T-helper 1 cell treated with Interleukin-12 subunit alpha and Interleukin-12 subunit beta and Interleukin-4 antibody, amounts not matched to agents 30 μg/mL and 1 μg/mL, for 36 hours (primary cell): ENCODE measurements at regions not wholly inside any gene's neighbourhood (a gene's known extent, or its start where the extent isn't known, plus 50 kb on each side); places are given as distances from the start of the nearest gene placed in this dataset.
"Not testable (repeated sequence)": the region's sequence is repeated elsewhere in the genome, so short reads cannot be mapped to it uniquely, and the experiment has no call there.

Source experiments
- H3K27ac Mint-ChIP-seq: one replicate; pipeline ENCODE4 v1.8.0; 2021; ENCODE audit warnings: mild to moderate bottlenecking, mixed read lengths
- H3K27me3 Mint-ChIP-seq: one replicate; pipeline ENCODE4 v1.8.0; 2021; ENCODE audit warnings: low read depth, mixed read lengths
- H3K36me3 Mint-ChIP-seq: one replicate; pipeline ENCODE4 v1.8.0; 2021; ENCODE audit warnings: low read depth, mixed read lengths
- H3K4me1 Mint-ChIP-seq: one replicate; pipeline ENCODE4 v1.8.0; 2021; ENCODE audit warnings: low read depth, mixed read lengths
- H3K4me3 Mint-ChIP-seq: one replicate; pipeline ENCODE4 v1.8.0; 2021; ENCODE audit warnings: mild to moderate bottlenecking, moderate library complexity, mixed read lengths
- H3K9me3 Mint-ChIP-seq: one replicate; pipeline ENCODE4 v1.8.0; 2021; ENCODE audit warnings: mixed read lengths

- H3K4me1 Mint-ChIP-seq, result no peaks in the 10 kb centered on the region
- H3K27me3 Mint-ChIP-seq, result no peaks in the 10 kb centered on the region
- H3K4me3 Mint-ChIP-seq, result no peak overlapping the region
- no peak overlapping the region for H3K27ac Mint-ChIP-seq
- no peaks in the 10 kb centered on the region for H3K36me3 Mint-ChIP-seq
- H3K9me3 Mint-ChIP-seq, result no peaks in the 10 kb centered on the region
These were observed 548.0 kb downstream of the ARL4A start for GRCh38 chr7:13235436-13235835.

- no peak overlapping the region for H3K4me3 Mint-ChIP-seq
- no peaks in the 10 kb centered on the region for H3K9me3 Mint-ChIP-seq
- H3K36me3 Mint-ChIP-seq, result no peaks in the 10 kb centered on the region
- H3K27me3 Mint-ChIP-seq, result no peaks in the 10 kb centered on the region
- H3K4me1 Mint-ChIP-seq, result no peaks in the 10 kb centered on the region
- H3K27ac Mint-ChIP-seq, result no peak overlapping the region
These were observed 548.6 kb downstream of the ARL4A start for GRCh38 chr7:13236026-13236425.

- Mint-ChIP-seq H3K36me3 (no peaks in the 10 kb centered on the region), H3K9me3 (no peaks in the 10 kb centered on the region), H3K4me1 (no peaks in the 10 kb centered on the region)
These were observed 552.9 kb downstream of the ARL4A start for GRCh38 chr7:13240349-13240748.

GRCh38 chr7:13241416-13241815 is 554.0 kb downstream of the ARL4A start:
- no peak overlapping the region for H3K4me3 Mint-ChIP-seq
- H3K27me3 Mint-ChIP-seq, result no peaks in the 10 kb centered on the region
- no peaks in the 10 kb centered on the region for H3K9me3 Mint-ChIP-seq
- H3K4me1 Mint-ChIP-seq, result no peaks in the 10 kb centered on the region
- H3K36me3 Mint-ChIP-seq, result no peaks in the 10 kb centered on the region
- H3K27ac Mint-ChIP-seq, result no peak overlapping the region

More at GRCh38 chr7:13240349-13240748, 552.9 kb downstream of the ARL4A start:
- Mint-ChIP-seq H3K27ac (no peak overlapping the region), H3K27me3 (no peaks in the 10 kb centered on the region), H3K4me3 (no peak overlapping the region)

GRCh38 chr7:13257661-13258060 is 570.2 kb downstream of the ARL4A start:
- Mint-ChIP-seq H3K4me1 (no peaks in the 10 kb centered on the region), H3K27ac (no peak overlapping the region), H3K36me3 (no peaks in the 10 kb centered on the region), H3K9me3 (no peaks in the 10 kb centered on the region), H3K4me3 (no peak overlapping the region), H3K27me3 (no peaks in the 10 kb centered on the region)

- Mint-ChIP-seq H3K27ac (no peak overlapping the region), H3K9me3 (no peaks in the 10 kb centered on the region), H3K27me3 (no peaks in the 10 kb centered on the region)
These were observed 571.0 kb downstream of the ARL4A start for GRCh38 chr7:13258386-13258785.

GRCh38 chr7:13259930-13260329 is 572.5 kb downstream of the ARL4A start:
- H3K9me3 Mint-ChIP-seq, result no peaks in the 10 kb centered on the region
- no peak overlapping the region for H3K27ac Mint-ChIP-seq
- H3K4me3 Mint-ChIP-seq, result no peak overlapping the region
- no peaks in the 10 kb centered on the region for H3K4me1 Mint-ChIP-seq
- H3K36me3 Mint-ChIP-seq, result no peaks in the 10 kb centered on the region
- no peaks in the 10 kb centered on the region for H3K27me3 Mint-ChIP-seq

More at GRCh38 chr7:13258386-13258785, 571.0 kb downstream of the ARL4A start:
- no peaks in the 10 kb centered on the region for H3K36me3 Mint-ChIP-seq
- H3K4me3 Mint-ChIP-seq, result no peak overlapping the region
- H3K4me1 Mint-ChIP-seq, result no peaks in the 10 kb centered on the region

- H3K4me1 Mint-ChIP-seq, result no peaks in the 10 kb centered on the region
- no peaks in the 10 kb centered on the region for H3K9me3 Mint-ChIP-seq
- H3K36me3 Mint-ChIP-seq, result no peaks in the 10 kb centered on the region
- no peak overlapping the region for H3K4me3 Mint-ChIP-seq
- H3K27ac Mint-ChIP-seq, result no peak overlapping the region
- H3K27me3 Mint-ChIP-seq, result no peaks in the 10 kb centered on the region
These were observed 575.6 kb downstream of the ARL4A start for GRCh38 chr7:13262929-13263530.

- no peaks in the 10 kb centered on the region for H3K4me1 Mint-ChIP-seq
- H3K27me3 Mint-ChIP-seq, result no peaks in the 10 kb centered on the region
- no peaks in the 10 kb centered on the region for H3K9me3 Mint-ChIP-seq
- H3K27ac Mint-ChIP-seq, result no peak overlapping the region
- H3K4me3 Mint-ChIP-seq, result no peak overlapping the region
- no peaks in the 10 kb centered on the region for H3K36me3 Mint-ChIP-seq
These were observed 577.8 kb downstream of the ARL4A start for GRCh38 chr7:13265271-13265670.

- not testable (repeated sequence) for H3K27me3 Mint-ChIP-seq, H3K9me3 Mint-ChIP-seq, H3K36me3 Mint-ChIP-seq, H3K4me3 Mint-ChIP-seq, H3K27ac Mint-ChIP-seq, H3K4me1 Mint-ChIP-seq
These were observed 586.8 kb downstream of the ARL4A start for GRCh38 chr7:13274205-13274604.

GRCh38 chr7:13276977-13277376 is 589.5 kb downstream of the ARL4A start:
- H3K4me3 Mint-ChIP-seq, result no peak overlapping the region

GRCh38 chr7:13278020-13278419 is 590.6 kb downstream of the ARL4A start:
- H3K27ac Mint-ChIP-seq, result no peak overlapping the region
- no peak overlapping the region for H3K4me3 Mint-ChIP-seq
- H3K36me3 Mint-ChIP-seq, result no peaks in the 10 kb centered on the region
- no peaks in the 10 kb centered on the region for H3K4me1 Mint-ChIP-seq
- H3K27me3 Mint-ChIP-seq, result no peaks in the 10 kb centered on the region
- H3K9me3 Mint-ChIP-seq, result no peaks in the 10 kb centered on the region

More at GRCh38 chr7:13276977-13277376, 589.5 kb downstream of the ARL4A start:
- no peaks in the 10 kb centered on the region for H3K36me3 Mint-ChIP-seq
- no peaks in the 10 kb centered on the region for H3K4me1 Mint-ChIP-seq
- no peaks in the 10 kb centered on the region for H3K27me3 Mint-ChIP-seq
- H3K27ac Mint-ChIP-seq, result no peak overlapping the region
- H3K9me3 Mint-ChIP-seq, result no peaks in the 10 kb centered on the region

- Mint-ChIP-seq H3K27me3 (no peaks in the 10 kb centered on the region), H3K9me3 (no peaks in the 10 kb centered on the region)
These were observed 592.5 kb downstream of the ARL4A start for GRCh38 chr7:13279854-13280435.

GRCh38 chr7:13282377-13282980 is 595.0 kb downstream of the ARL4A start:
- Mint-ChIP-seq H3K36me3 (no peaks in the 10 kb centered on the region), H3K9me3 (no peaks in the 10 kb centered on the region), H3K27ac (no peak overlapping the region), H3K27me3 (no peaks in the 10 kb centered on the region), H3K4me1 (no peaks in the 10 kb centered on the region), H3K4me3 (no peak overlapping the region)

More at GRCh38 chr7:13279854-13280435, 592.5 kb downstream of the ARL4A start:
- no peaks in the 10 kb centered on the region for H3K36me3 Mint-ChIP-seq
- H3K27ac Mint-ChIP-seq, result no peak overlapping the region
- H3K4me1 Mint-ChIP-seq, result no peaks in the 10 kb centered on the region
- H3K4me3 Mint-ChIP-seq, result no peak overlapping the region

- no peaks in the 10 kb centered on the region for H3K4me1 Mint-ChIP-seq
- H3K9me3 Mint-ChIP-seq, result no peaks in the 10 kb centered on the region
- H3K27ac Mint-ChIP-seq, result no peak overlapping the region
- H3K27me3 Mint-ChIP-seq, result no peaks in the 10 kb centered on the region
- no peaks in the 10 kb centered on the region for H3K36me3 Mint-ChIP-seq
- no peak overlapping the region for H3K4me3 Mint-ChIP-seq
These were observed 599.5 kb downstream of the ARL4A start for GRCh38 chr7:13286916-13287315.
